HG03066 (cell line): ENCODE measurements at regions not wholly inside any gene's neighbourhood (a gene's known extent, or its start where the extent isn't known, plus 50 kb on each side); places are given as distances from the start of the nearest gene placed in this dataset.
"Not testable (repeated sequence)": the region's sequence is repeated elsewhere in the genome, so short reads cannot be mapped to it uniquely, and the experiment has no call there.

Experiments
- ATAC-seq: cut with Tn5 transposase; IDR thresholded peaks from one replicate; pipeline ENCODE4 v1.9.1; 2021; ENCODE audit warnings: low read depth; ENCODE audit not compliant: unreplicated experiment

DNA sequence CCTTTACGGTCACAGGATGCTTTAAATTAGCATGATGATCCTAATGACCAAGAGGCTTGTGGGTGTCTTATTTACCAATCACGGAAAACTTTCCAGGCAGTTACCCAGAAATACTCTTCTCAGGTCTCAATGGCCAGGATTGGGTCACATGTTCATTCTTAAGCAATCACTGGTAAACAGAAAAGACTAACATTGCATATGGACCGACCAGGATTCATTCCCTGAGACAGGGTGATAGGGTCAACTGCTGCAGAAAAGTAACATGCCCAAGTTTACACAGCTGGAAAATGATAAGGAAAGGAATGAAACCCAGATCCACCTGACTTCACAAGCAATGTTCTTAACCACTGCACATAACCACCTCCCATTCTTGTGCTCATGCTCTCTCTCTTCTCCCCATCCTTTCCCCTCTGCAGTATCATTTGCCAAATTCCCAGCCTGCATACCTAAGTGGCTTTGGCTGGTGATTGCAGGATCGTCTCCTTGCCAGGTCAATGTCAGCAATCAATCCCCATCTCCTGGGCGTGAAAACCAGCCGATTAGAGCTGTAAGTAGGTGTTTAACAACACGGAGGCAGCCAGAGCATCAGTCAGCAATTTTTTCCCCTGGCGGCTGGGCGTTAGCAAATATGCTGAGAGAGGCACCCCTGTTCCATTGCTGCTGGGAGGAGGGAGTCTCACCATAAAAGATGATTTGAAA lies 219.4 kb downstream of the NMUR2 start:
- no peak for ATAC-seq

DNA sequence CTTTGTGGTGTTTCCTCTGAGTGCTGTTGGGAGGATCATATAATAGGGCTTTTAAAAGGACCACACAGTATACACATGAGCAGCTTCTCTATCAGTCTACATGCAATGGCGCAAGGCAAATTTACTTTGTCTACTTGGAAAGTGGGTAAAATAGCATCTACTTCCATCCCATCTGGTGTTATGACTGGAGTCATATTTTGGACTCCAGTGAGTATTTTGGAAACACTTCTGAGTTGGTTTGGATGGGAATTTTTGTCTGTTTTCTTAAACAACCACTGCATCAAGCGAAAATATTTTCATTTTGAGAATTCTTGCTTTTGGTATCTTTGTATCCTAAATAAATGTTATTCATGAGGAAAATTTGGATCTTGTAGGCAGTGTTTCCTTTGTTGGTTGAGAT lies 220.8 kb downstream of the NMUR2 start:
- ATAC-seq, result no peak

DNA sequence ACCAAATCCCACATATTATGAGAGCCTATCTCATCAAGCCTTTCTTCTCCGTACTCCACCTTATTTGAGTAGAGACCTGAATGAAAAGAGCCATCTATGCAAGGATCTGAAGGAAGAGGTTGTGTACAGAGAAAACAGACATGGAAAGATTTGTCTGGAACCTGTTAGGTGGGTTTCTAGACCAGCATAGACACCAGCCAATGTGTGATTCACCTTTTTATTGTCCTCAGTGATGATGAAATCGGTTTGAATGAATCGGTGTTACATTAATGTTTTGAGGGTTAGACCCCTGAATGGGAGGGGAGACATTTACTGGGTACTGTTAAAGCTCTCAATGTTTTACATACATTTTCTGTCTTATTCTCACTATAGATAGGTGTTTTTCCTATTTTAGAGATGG lies 223.6 kb downstream of the NMUR2 start:
- no peak for ATAC-seq

DNA sequence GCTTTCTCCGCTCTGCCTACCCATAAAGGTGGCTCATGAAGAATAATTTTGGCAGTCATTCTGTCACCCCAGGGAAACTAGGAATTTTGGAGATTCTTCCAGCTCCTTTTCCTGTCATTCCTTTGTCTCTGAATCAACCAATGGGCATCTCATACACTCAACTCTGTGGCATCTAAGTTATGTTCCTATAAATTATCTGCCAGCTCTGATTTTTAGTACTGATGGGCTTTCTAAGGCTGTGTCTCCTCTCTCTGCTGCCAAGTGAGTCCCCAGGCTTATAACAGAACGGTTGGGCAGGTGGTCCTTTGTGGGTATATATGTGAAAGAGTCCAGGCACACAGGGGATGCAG lies 226.8 kb downstream of the NMUR2 start:
- ATAC-seq, result no peak

DNA sequence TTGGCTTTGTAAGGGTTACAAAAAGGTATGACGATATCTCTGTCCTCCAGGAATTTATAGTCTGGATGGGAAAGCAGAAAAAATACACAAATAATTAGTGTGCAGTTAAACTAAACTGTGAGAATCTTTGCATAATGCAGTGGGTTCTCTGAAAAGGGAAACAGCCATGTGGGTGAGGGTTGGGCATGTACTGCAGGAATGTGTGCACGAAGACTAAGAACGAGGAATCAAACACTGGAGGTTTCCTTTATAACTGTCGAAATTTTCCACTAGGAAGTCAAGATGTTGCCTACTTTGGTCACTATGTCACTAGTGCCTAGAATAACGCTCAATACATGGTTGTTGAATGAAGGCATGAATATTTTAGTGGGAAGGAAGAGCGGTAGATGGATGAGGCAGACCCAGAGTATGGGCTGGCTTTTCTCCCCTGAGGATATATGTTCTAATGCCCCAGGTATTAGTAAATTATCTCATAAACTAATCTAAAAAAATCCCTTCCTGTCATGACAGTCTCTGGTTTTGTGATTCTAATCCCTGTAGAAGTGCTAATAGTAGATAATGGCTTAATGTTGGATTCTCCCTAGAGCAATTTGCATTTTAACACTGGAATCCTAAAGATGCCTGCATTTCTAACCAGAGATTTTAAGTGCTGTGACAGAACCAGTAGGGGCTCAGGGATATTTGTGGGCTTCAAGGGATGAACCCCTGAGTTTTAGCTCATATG lies 227.3 kb downstream of the NMUR2 start:
- no peak for ATAC-seq

DNA sequence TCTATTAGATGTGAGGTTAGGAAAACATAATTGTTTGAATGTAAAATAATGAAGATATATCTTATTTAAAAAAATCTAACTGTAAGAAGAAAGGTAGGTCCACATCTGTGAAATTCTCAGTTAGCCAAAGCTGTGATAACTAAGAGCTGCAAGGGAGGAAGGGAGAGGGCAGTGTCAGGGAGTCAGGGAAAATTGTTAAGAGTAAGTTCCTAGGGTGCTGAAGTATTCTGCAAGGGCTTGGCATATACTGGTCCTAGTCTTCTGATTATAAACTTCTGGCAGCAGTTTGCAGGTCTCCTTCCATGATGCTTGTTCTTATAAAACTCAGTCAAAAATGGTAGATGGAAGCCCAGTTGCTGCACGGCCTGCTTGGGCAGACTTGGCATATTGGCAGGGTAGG lies 233.2 kb downstream of the NMUR2 start:
- no peak for ATAC-seq

DNA sequence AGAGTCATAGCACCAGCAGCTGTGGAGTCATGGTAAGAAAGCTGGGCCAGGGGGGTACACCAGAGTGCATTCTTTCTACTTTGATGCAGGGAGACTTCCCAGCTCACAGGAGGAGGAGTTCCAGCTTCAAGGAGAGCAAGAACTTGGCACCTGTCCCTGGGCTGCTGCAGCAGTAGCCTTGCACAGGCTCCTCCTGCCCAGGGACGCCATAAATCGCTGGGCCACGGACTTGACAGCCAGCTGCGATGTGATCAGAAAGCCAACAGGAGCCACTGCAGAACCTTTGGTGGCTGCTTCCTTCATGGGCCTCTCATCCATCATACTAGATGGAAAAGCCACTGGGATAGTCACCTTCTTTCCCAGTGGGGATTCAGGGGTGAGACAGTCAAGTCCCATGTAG lies 234.7 kb downstream of the NMUR2 start:
- no peak for ATAC-seq

DNA sequence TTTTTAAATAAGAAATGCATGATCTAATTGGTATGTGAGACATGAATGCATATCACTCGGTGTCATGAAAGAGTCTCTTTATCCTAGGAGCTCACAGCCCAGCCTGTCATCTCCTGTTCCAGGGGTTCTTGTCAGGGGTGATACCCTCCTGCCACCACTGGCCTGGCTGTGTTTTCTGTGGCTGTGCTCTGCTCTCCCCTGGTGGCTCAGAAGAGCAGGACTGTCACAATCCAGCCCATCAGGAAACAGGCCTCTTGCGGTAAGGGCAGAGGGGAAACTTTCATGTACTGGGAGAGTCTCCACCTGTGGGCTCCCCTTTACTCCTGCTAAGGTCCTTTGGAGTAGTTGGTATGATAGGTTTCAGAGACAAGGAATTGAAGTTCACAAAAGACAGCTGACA lies 240.2 kb upstream of the GLRA1 start:
- ATAC-seq, result no peak

DNA sequence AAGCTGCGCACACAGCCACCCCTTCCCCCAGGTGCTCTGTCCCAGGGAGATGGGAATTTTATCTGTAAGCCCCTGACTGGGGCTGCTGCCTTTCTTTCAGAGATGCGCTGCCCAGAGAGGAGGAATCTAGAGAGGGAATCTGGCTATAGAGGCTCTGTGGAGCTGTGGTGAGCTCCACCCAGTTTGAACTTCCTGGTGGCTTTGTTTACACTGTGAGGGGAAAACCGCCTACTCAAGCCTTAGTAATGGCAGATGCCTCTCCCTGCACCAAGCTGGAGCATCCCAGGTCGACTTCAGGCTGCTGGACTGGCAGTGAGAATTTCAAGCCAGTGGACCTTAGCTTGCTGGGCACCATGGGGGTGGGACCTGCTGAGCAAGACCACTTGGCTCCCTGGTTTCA lies 235.2 kb upstream of the GLRA1 start:
- not testable (repeated sequence) for ATAC-seq

DNA sequence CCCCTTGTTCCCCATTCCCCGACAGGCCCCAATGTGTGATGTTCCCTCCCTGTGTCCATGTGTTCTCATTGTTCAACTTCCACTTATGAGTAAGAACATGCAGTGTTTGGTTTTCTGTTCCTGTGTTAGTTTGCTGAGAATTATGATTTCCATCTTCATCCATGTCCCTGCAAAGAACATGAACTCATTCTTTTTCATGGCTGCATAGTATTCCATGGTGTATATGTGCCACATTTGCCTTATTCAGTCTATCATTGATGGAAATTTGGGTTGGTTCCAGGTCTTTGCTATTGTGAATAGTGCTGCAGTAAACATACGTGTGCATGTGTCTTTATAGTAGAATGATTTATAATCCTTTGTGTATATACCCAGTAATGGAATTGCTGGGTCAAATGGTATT lies 229.8 kb upstream of the GLRA1 start:
- ATAC-seq, result not testable (repeated sequence)

DNA sequence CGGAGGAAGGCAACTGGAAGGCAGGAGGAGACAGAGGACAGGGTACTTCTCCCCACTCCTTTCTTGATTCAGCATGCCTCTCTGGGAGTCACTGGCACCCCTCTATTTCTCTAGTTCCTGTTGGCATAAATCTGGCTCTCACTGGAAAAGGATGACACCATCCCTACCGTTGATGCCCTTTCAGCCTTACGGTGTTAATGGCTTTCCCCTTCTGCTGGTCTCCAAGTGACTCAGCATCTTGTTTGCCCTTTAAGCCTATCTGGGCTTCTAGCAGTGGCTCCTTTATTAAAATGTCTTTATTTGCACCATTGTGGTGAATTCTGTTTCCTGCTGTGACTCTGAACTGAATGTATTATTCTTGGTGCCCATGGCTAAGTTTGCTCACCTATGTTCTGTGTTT lies 227.3 kb upstream of the GLRA1 start:
- ATAC-seq, result no peak

DNA sequence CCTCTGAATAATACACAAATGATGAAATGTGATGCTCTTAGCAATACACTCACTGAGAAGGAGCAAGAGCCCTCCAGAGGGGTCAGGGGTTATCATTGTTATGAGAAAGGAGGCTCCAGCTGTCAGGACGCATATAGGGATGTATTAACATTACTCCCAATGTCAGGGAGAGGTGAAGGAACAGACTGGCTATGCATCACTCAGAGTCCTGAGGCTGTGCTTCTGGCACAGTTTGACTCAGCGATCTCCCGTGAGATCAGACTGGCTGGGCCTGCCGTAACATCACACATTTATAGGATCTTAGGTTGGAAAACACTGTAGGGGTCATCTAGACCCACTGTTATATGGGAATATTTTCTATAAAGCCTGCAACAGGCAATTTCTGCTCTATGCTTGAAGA lies 226.5 kb upstream of the GLRA1 start:
- ATAC-seq, result no peak

DNA sequence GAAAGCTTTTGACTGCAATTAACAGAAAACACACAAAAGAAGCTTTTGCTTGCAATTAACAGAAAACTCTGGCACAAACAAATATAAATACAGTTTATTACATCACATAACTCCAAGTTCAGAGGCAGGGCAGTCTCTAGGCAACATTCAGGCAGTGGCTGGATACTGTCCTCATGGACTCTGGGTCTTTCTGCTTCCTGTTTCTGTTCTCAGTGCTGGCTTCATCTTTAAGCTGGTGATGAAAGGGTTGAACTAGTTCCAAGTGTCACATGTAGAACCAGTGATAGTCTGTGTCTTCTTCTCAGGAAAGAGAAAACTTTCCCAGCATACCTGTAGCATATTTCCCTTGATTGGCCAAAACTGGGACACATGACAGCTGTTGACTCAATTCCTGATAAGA lies 222.6 kb upstream of the GLRA1 start:
- no peak for ATAC-seq

DNA sequence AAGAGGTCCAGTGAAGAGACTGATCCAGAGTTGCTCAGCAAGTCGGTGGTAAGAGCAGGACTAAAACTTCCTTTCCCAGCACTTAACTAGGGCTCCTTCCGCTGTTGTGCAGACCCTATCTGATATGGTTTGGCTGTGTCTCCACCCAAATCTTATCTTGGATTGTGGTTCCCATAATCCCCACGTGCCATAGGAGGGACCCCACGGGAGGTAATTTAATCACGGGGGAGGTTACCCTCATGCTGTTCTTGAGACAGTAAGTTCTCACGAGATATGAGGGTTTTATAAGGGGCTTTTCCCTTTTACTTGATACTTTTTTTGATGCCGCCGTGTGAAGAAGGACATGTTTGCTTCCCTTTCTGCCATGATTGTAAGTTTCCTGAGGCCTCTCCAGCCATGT lies 221.9 kb upstream of the GLRA1 start:
- no peak for ATAC-seq

DNA sequence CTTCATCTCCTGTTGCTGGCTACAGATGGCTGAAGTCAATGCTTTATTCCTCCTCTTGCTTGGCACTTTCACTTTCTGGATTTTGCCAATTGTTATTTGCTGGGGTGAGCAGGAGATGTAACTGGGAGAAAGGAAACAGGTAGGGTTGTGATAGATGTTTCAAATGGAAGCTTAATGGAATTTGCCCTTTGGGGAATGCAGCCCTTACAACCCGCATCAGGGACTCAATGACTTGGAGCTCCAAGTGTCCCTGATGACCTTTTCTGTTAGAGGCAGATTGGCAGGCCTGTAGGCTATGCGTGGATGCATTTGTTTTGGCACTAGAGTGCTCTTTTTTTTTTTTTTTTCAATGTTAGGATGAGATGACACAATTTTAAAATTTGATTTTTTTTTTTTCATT lies 219.9 kb upstream of the GLRA1 start:
- ATAC-seq, result no peak

DNA sequence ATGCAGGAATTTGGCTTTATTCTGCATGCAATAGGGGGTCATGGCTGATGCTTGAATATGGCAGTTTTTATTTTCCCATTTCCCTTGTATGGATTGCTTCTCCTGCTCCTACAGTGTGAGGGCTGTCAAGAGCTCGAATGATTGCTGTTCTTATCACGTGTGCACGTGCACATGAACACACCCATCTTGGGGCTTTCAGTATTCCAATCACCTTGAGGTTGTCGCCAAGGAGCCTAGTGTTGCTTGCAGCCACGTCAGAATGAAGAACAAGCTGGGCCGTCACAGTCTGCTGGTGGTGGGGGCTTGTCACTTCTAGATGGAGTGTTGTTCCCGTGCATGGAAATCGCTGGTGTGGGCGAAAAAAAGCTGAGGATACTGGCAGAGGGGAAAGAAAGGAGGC lies 219.4 kb upstream of the GLRA1 start:
- ATAC-seq, result no peak

DNA sequence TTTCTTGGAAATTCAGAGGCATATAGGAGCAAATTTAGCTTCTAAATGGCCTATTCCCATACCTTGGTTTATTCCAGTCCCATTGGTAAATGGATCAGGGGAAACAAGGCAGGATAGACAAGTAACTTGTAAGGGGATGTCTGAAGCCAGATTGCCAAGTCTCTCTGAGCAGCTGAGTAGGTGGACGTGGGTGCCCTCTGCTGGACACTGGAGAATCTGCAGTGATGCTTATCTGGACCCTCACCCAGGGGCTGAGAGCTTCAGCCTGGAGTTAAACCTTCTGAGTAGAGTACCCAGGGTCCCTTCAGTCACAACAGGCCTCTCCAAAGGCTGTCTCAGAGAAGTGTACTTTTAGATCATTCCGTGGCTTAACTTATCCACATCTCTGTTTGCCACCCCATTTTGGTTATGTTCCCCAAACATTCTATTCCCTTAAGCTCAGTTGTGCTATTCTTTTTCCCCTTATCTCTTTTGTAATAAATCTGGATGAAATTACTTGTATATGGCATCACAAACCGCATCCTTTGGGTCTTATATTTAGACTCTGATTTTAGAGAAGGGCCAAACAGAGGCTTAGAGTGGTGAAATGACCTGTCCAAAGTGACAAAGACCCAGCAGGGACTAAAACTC lies 218.3 kb upstream of the GLRA1 start:
- peak; percentile 72 for ATAC-seq

DNA sequence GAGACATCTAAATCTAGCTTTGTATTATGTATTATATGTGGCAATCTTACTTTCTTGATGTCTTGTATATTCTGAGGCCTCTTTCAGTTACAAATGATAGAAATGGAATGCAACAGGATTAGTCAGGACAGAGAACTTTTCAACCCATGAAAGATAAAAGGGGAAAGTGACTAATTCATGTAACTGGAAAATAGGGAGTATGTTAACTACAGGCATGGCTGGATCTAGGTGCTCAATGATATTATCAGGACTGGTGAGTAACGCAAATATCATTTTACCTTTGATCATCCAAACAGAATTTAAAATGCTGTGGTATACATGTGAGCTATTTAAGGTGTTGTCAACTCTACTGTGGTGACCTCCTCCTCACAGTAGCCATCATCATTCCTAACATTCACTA lies 215.7 kb upstream of the GLRA1 start:
- ATAC-seq, result no peak

DNA sequence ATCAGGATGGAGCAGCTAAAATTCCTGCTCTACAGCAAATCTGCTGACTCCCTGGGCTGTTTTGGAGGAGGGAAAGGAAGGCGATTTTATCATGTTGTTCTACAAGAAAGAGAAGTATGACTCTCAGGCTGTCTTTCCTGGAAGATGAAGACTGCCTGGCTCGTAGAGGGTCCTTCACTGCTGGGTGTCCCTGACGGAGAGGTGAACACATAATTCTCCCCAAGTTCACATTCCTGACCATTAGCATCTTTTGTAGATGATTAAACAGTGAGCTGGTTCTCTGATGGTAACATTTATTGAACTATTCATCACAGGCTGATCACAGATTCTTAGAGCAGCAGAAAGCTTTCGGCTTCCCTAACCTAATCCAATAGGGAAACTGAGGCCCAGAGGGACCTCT lies 212.4 kb upstream of the GLRA1 start:
- ATAC-seq, result no peak

DNA sequence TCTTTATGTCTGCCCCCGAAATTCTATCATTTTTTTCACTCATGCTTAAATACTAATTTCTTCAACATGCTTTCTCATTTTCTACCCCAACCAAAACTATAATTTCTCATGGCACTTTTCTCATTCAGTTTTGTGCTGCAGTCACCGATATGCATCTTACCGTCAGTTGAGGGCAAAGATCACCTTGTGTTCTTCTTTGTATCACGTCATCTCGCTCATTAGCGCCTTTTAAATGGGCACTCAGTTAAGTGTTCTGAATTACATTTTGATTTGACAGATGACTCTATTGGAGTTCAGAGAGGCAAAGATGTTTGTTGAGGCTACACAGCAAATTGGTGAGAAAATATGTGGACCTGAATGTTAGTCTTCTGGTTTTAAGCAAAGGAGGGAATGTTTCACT lies 211.7 kb upstream of the GLRA1 start:
- ATAC-seq, result no peak

DNA sequence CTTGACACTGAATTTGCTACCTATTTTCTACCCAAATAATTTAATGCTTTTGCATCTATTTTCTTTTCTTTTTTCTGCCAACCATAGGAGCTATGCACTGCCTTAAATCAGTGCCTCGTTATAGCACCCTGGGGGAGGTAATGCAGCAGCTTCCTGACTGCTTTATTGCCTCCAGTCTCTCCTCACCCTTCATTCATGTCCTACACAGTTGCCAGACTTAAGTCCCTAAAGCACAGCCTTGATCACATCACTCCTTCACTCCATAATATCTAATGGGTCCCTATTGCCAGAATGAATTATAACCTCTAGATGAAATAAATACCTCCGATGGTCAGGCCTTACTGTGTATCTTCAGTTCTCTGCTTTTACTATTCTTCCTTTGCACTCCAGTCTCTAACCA lies 211.2 kb upstream of the GLRA1 start:
- no peak for ATAC-seq

DNA sequence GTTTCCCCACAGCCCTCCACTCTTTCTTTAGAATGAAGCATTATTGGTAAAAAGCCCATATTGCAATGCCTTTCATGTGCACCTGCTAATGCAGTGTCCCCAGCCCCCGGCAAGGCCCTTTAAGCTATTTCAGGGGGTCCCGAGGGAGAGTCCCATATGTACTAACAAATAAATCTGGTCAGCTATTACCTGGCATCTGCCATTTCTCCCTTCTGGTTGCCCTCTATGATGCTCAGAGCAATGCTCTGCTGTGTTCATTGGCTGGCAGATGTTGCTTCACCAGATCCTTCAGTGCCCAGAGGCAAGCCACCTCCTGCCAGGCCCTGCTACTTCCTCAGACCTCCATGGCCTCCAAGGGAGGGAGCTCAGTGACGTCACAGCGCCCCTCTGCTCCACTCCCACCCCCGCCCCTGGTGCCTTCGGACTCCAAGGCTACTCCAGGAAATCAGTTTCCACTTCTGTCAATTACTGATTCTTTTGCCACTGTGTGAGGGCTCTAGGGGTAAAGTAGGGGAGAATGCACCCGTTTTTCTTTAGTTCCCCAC lies 201.1 kb upstream of the GLRA1 start:
- no peak for ATAC-seq
